Endodermal cell (in vitro differentiated cells): ENCODE measurements at regions not wholly inside any gene's neighbourhood (a gene's known extent, or its start where the extent isn't known, plus 50 kb on each side); places are given as distances from the start of the nearest gene placed in this dataset.

Experiments used
- DNase-seq: peaks from one replicate; pipeline ENCODE4 v3.0.0-alpha.2; 2017
- H3K27ac ChIP-seq: 2 replicates; pipeline ENCODE4 v1.5.1; 2013; ENCODE audit warnings: mild to moderate bottlenecking, low read depth, low read length, moderate library complexity
- H3K27me3 ChIP-seq: 2 replicates; pipeline ENCODE4 v1.6.1; 2013; ENCODE audit warnings: mild to moderate bottlenecking, low read length, moderate library complexity; ENCODE audit not compliant: insufficient read depth, control insufficient read depth, poor library complexity, severe bottlenecking
- H3K36me3 ChIP-seq: 2 replicates; pipeline ENCODE4 v1.7.0; 2013; ENCODE audit warnings: mild to moderate bottlenecking, low read length, moderate library complexity; ENCODE audit not compliant: control insufficient read depth, insufficient read depth
- H3K4me1 ChIP-seq: one replicate; pipeline ENCODE4 v1.7.0; 2013; ENCODE audit warnings: low read length; ENCODE audit not compliant: control insufficient read depth, insufficient read depth
- H3K4me3 ChIP-seq: 2 replicates; pipeline ENCODE4 v1.5.1; 2013; ENCODE audit warnings: mild to moderate bottlenecking, low read length, moderate library complexity
- H3K9ac ChIP-seq: 2 replicates; pipeline ENCODE4 v1.6.1; 2013; ENCODE audit warnings: mild to moderate bottlenecking, low read length, moderate library complexity; ENCODE audit not compliant: poor library complexity, severe bottlenecking; ENCODE audit errors: extremely low read depth
- H3K9me3 ChIP-seq: 2 replicates; pipeline ENCODE4 v1.6.1; 2013; ENCODE audit warnings: mild to moderate bottlenecking, low read length, moderate library complexity; ENCODE audit not compliant: control insufficient read depth
- H3K27ac Mint-ChIP-seq: 2 replicates; pipeline ENCODE4 v1.8.0; 2020; ENCODE audit warnings: mixed read lengths
- H3K27me3 Mint-ChIP-seq: 2 replicates; pipeline ENCODE4 v1.8.0; 2021; ENCODE audit warnings: mild to moderate bottlenecking, mixed read lengths; ENCODE audit not compliant: insufficient read depth
- H3K36me3 Mint-ChIP-seq: 2 replicates; pipeline ENCODE4 v1.8.0; 2020; ENCODE audit warnings: low read depth, mixed read lengths
- H3K4me1 Mint-ChIP-seq: 2 replicates; pipeline ENCODE4 v1.8.0; 2020; ENCODE audit warnings: mixed read lengths
- H3K4me3 Mint-ChIP-seq: 2 replicates; pipeline ENCODE4 v1.8.0; 2020; ENCODE audit warnings: mild to moderate bottlenecking, moderate library complexity, mixed read lengths
- H3K9me3 Mint-ChIP-seq: 2 replicates; pipeline ENCODE4 v1.8.0; 2020; ENCODE audit warnings: mild to moderate bottlenecking, mixed read lengths
- CTCF ChIP-seq: fragments of 200-600 bp; sonication (generic); conservative IDR thresholded peaks from 2 replicates; pipeline ENCODE4 v1.5.0; 2021; ENCODE audit warnings: antibody characterized with exemption, mild to moderate bottlenecking
- WGBS, 2 experiments: methylation state at CpG; one replicate each; pipeline versions ENCODE4 v1.1.5 to v1.1.7; 2013; ENCODE audit warnings: missing lambda C conversion rate in 2 of 2, mixed read lengths in 1 of 2; ENCODE audit not compliant: insufficient coverage in 1 of 2, insufficient read length in 1 of 2; 5-methylcytosine and 5-hydroxymethylcytosine counted together

DNA sequence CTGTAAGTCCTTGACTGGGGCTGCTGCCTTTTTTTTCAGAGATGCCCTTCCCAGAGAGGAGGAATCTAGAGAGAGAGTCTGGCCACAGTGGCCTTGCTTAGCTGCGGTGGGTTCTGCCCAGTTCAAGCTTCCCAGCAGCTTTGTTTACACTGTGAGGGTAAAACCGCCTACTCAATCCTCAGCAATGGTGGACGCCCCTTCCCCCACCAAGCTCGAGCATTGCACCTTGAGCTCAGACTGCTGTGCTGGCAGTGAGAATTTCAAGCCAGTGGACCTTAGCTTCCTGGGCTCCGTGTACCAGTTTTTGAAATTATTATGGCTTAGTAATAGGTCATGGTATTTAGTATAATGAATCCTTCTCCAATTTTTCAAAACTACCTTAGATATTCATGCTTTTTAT is 395.4 kb downstream of the NPIPA7 start:
- no peak overlapping the region for H3K9ac ChIP-seq
- Mint-ChIP-seq H3K9me3 (peaks cover 18% of the 10 kb centered on the region), H3K4me3 (no peak overlapping the region), H3K36me3 (no peaks in the 10 kb centered on the region), H3K4me1 (peaks cover 4% of the 10 kb centered on the region), H3K27ac (no peak overlapping the region), H3K27me3 (peaks cover 64% of the 10 kb centered on the region)
- no peak for TF ChIP-seq CTCF
- no peak for DNase-seq
- H3K36me3 ChIP-seq, result no peaks in the 10 kb centered on the region
- H3K9me3 ChIP-seq, result peaks cover 22% of the 10 kb centered on the region
- no peaks in the 10 kb centered on the region for H3K27me3 ChIP-seq
- H3K4me3 ChIP-seq, result no peak overlapping the region
- H3K4me1 ChIP-seq, result no peaks in the 10 kb centered on the region
- 53 to 65% methylated on average over 4 of the region's 5 CpGs for WGBS, 2 experiments
- no peak overlapping the region for H3K27ac ChIP-seq

DNA sequence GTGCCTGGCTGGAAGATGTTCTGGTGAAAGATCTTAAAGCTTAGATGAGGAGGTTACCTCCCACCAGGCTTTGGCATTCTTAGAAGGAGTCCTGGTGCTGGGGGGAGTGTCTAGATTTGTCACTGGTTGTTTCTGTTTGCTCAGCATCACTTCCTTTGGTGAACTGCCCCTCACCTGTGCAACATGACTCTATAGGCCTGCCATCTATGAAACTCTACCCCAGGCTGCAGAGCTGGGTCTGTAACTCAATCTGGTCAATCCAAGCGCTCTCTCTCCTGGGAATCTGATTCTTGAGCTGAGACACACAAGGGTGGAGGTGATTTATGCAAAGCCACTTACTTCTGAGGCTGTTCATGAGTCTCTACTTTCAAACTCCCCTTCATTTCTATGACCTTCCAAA is 399.4 kb downstream of the NPIPA7 start:
- H3K36me3 Mint-ChIP-seq, result no peaks in the 10 kb centered on the region
- Histone ChIP-seq H3K27ac (no peak overlapping the region), H3K36me3 (no peaks in the 10 kb centered on the region), H3K9ac (no peak overlapping the region), H3K4me1 (no peaks in the 10 kb centered on the region), H3K27me3 (peaks cover 2% of the 10 kb centered on the region), H3K9me3 (peaks cover 22% of the 10 kb centered on the region), H3K4me3 (no peak overlapping the region)
- no peak for TF ChIP-seq CTCF
- peaks cover 22% of the 10 kb centered on the region for H3K9me3 Mint-ChIP-seq
- H3K4me1 Mint-ChIP-seq, result peaks cover 25% of the 10 kb centered on the region
- 87% methylated on average over 1 of the region's 1 CpG; no CpG with 5 or more reads in 1 of the 2 experiments for WGBS, 2 experiments
- no peak overlapping the region for H3K4me3 Mint-ChIP-seq
- no peak for DNase-seq
- no peak overlapping the region for H3K27ac Mint-ChIP-seq
- H3K27me3 Mint-ChIP-seq, result peaks cover 39% of the 10 kb centered on the region

DNA sequence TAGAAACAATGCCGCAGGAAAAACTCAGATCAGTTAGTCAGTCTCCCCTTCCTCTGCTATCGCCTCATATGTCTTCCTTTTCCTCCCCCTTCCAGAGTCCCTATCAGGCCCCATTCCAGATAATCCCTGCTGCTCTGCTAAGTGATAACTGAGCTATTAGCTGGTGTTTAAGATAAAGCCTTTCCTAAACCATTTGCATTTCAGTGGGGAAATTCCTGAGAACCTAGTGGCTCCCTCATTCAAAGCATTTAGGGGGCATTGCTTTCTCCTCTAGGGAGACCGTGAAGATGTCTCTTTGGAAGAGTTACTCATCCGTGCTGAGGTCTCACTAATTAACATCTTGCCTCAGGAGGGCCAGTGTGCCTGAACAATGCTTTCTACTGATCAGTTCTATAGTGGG is 401.6 kb downstream of the NPIPA7 start:
- peak; percentile 74 for DNase-seq
- Mint-ChIP-seq H3K9me3 (peaks cover 22% of the 10 kb centered on the region), H3K4me3 (no peak overlapping the region), H3K27ac (peak overlapping the region; percentile 70), H3K27me3 (peaks cover 47% of the 10 kb centered on the region), H3K4me1 (peaks cover 29% of the 10 kb centered on the region), H3K36me3 (no peaks in the 10 kb centered on the region)
- peaks cover 22% of the 10 kb centered on the region for H3K9me3 ChIP-seq
- H3K4me1 ChIP-seq, result no peaks in the 10 kb centered on the region
- H3K36me3 ChIP-seq, result no peaks in the 10 kb centered on the region
- H3K4me3 ChIP-seq, result no peak overlapping the region
- WGBS, 2 experiments, result 0 to 13% methylated on average over 1 to 4 of the region's 4 CpGs
- peaks cover 8% of the 10 kb centered on the region for H3K27me3 ChIP-seq
- TF ChIP-seq CTCF, result no peak
- no peak overlapping the region for H3K9ac ChIP-seq
- H3K27ac ChIP-seq, result no peak overlapping the region
